Gastroesophageal sphincter (tissue), 4 donors: ENCODE measurements at regions not wholly inside any gene's neighbourhood (a gene's known extent, or its start where the extent isn't known, plus 50 kb on each side); places are given as distances from the start of the nearest gene placed in this dataset.

ENCODE experiments used
- ATAC-seq: fragments of 150-250 bp; one replicate; pipeline ENCODE4 v1.9.1; 2016; ENCODE audit warnings: mild to moderate bottlenecking, moderate library complexity
- H3K27ac ChIP-seq, 4 donors: fragments of 200-600 bp; sonication (generic) in 3 of 4; 1 replicate in 3 of 4; 2 replicates in 1 of 4; pipeline ENCODE4 v1.5.1; 2016 to 2019
- H3K27me3 ChIP-seq: fragments of 200-600 bp; sonication (generic); one replicate; pipeline ENCODE4 v1.5.1; 2019
- H3K36me3 ChIP-seq, 2 donors: fragments of 200-600 bp; sonication (generic); one replicate each; pipeline ENCODE4 v1.5.1; 2019; ENCODE audit warnings: control low read depth in 1 of 2
- H3K4me1 ChIP-seq, 3 donors: fragments of 200-600 bp; sonication (generic); 1 replicate in 2 of 3; 2 replicates in 1 of 3; pipeline ENCODE4 v1.5.1; 2016 to 2019; ENCODE audit warnings: control low read depth in 2 of 3
- H3K4me3 ChIP-seq, 2 donors: fragments of 200-600 bp; sonication (generic); one replicate each; pipeline ENCODE4 v1.5.1; 2019; ENCODE audit warnings: mild to moderate bottlenecking in 1 of 2, moderate library complexity in 1 of 2
- H3K9me3 ChIP-seq, 3 donors: fragments of 200-600 bp; sonication (generic); one replicate each; pipeline ENCODE4 v1.5.1; 2017 to 2019; ENCODE audit warnings: control low read depth in 2 of 3
- CTCF ChIP-seq, 4 experiments: fragments of 200-600 bp in 2 of 4; fragments of 450-650 bp in 2 of 4; sonication (generic) in 1 of 4; IDR thresholded peaks; one replicate each; pipeline ENCODE4 v1.5.1; 2017 to 2019; ENCODE audit warnings: antibody characterized with exemption in 4 of 4, mild to moderate bottlenecking in 2 of 4, moderate library complexity in 2 of 4
- EP300 ChIP-seq: sonication (generic); formaldehyde crosslinking; IDR thresholded peaks from one replicate; pipeline ENCODE4 v1.6.1; 2017; ENCODE audit warnings: antibody characterized with exemption, mild to moderate bottlenecking
- POLR2A ChIP-seq, 2 donors: fragments of 450-650 bp; IDR thresholded peaks; one replicate each; pipeline ENCODE4 v1.6.1; 2017; ENCODE audit warnings: antibody characterized with exemption in 2 of 2, mild to moderate bottlenecking in 2 of 2, moderate library complexity in 1 of 2
- POLR2AphosphoS5 ChIP-seq: sonication (generic); formaldehyde crosslinking; IDR thresholded peaks from one replicate; pipeline ENCODE4 v1.6.1; 2017; ENCODE audit warnings: antibody characterized with exemption
- WGBS, 2 donors: methylation state at CpG; one replicate each; pipeline ENCODE4 v1.1.5; 2018; ENCODE audit warnings: low coverage in 1 of 2; 5-methylcytosine and 5-hydroxymethylcytosine counted together

GRCh38 chr6:126873351-126873750, 245.1 kb upstream of the RSPO3 start:
- no peak for TF ChIP-seq POLR2A (IDR thresholded peaks at IDR 0.05)
- TF ChIP-seq POLR2AphosphoS5: no peak
- TF ChIP-seq CTCF (IDR thresholded peaks at IDR 0.05): no peak
- TF ChIP-seq EP300: no peak
- H3K36me3 ChIP-seq: no peaks in the 10 kb centered on the region
- ATAC-seq: no peak
- no peaks in the 10 kb centered on the region for H3K9me3 ChIP-seq
- H3K4me3 ChIP-seq: no peak overlapping the region
- no peak overlapping the region for H3K27ac ChIP-seq
- no peaks in the 10 kb centered on the region for H3K4me1 ChIP-seq
- no peaks in the 10 kb centered on the region for H3K27me3 ChIP-seq

GRCh38 chr6:126873791-126874190, 244.7 kb upstream of the RSPO3 start:
- no peaks in the 10 kb centered on the region for H3K36me3 ChIP-seq
- H3K27ac ChIP-seq: no peak overlapping the region
- no peak overlapping the region for H3K4me3 ChIP-seq
- H3K9me3 ChIP-seq: no peaks in the 10 kb centered on the region
- no peak for ATAC-seq
- WGBS, 2 donors: 86 to 100% methylated on average over 1 of the region's 1 CpG
- H3K4me1 ChIP-seq: no peaks in the 10 kb centered on the region
- TF ChIP-seq POLR2AphosphoS5 (no peak), EP300 (no peak), POLR2A (IDR thresholded peaks at IDR 0.05) (no peak), CTCF (IDR thresholded peaks at IDR 0.05) (no peak)
- H3K27me3 ChIP-seq: no peaks in the 10 kb centered on the region

- TF ChIP-seq POLR2A (IDR thresholded peaks at IDR 0.05) (no peak), CTCF (IDR thresholded peaks at IDR 0.05) (no peak), EP300 (no peak), POLR2AphosphoS5 (no peak)
- no peaks in the 10 kb centered on the region for H3K36me3 ChIP-seq
- H3K4me1 ChIP-seq: no peaks in the 10 kb centered on the region
- H3K27me3 ChIP-seq: no peaks in the 10 kb centered on the region
- 85 to 93% methylated on average over 1 of the region's 1 CpG for WGBS, 2 donors
- no peak overlapping the region for H3K27ac ChIP-seq
- ATAC-seq: no peak
- no peak overlapping the region for H3K4me3 ChIP-seq
- no peaks in the 10 kb centered on the region for H3K9me3 ChIP-seq
Measured at GRCh38 chr6:126876446-126876845, 242.0 kb upstream of the RSPO3 start.

GRCh38 chr6:126880964-126881363, 237.5 kb upstream of the RSPO3 start:
- Histone ChIP-seq H3K27ac (no peak overlapping the region), H3K4me3 (no peak overlapping the region), H3K9me3 (no peaks in the 10 kb centered on the region), H3K36me3 (no peaks in the 10 kb centered on the region), H3K4me1 (no peaks in the 10 kb centered on the region), H3K27me3 (no peaks in the 10 kb centered on the region)
- WGBS, 2 donors: 71 to 72% methylated on average over 3 of the region's 3 CpGs
- no peak for ATAC-seq
- TF ChIP-seq CTCF (IDR thresholded peaks at IDR 0.05): no peak
- TF ChIP-seq POLR2A (IDR thresholded peaks at IDR 0.05): no peak
- no peak for TF ChIP-seq POLR2AphosphoS5

GRCh38 chr6:126886106-126886505, 232.4 kb upstream of the RSPO3 start:
- TF ChIP-seq POLR2AphosphoS5 (no peak), EP300 (no peak), CTCF (IDR thresholded peaks at IDR 0.05) (no peak), POLR2A (IDR thresholded peaks at IDR 0.05) (no peak)
- no peaks in the 10 kb centered on the region for H3K9me3 ChIP-seq
- WGBS, 2 donors: 83 to 100% methylated on average over 1 of the region's 1 CpG
- H3K27me3 ChIP-seq: no peaks in the 10 kb centered on the region
- H3K4me3 ChIP-seq: no peak overlapping the region
- H3K4me1 ChIP-seq: no peaks in the 10 kb centered on the region
- ATAC-seq: no peak
- H3K36me3 ChIP-seq: no peaks in the 10 kb centered on the region
- no peak overlapping the region for H3K27ac ChIP-seq
